ENCODE measurements at regions not wholly inside any gene's neighbourhood (a gene's known extent, or its start where the extent isn't known, plus 50 kb on each side); places are given as distances from the start of the nearest gene placed in this dataset.
"Not testable (repeated sequence)": the region's sequence is repeated elsewhere in the genome, so short reads cannot be mapped to it uniquely, and the experiment has no call there.

DNA sequence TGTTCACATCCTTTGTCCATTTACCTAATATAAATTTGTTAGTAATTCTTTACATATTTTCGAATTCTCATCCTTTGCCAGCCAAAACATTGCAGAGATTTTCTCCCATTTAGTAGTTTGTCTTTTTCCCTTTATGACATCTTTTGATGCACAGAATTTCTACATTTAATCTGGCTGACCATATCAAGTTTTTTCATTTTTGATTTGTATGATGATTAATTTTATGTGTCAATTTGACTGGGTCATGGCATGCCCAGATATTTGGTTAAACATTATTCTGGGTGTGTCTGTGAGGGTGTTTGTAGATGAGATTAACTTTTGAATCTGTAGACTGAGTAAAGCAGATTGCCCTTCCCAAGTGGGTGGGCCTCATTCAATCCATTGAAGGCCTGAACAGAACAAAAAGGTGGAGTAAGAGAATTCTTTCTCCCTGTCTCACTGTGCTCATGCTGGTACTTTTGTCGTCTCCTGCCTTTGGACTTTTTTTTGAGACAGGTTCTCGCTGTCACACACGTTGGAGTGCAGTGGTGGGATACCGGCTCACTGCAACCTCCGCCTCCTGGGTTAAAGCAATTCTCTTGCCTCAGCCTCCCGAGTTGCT, 72.1 kb upstream of the EPB41L1 start:
- no peak for DNase-seq

DNA sequence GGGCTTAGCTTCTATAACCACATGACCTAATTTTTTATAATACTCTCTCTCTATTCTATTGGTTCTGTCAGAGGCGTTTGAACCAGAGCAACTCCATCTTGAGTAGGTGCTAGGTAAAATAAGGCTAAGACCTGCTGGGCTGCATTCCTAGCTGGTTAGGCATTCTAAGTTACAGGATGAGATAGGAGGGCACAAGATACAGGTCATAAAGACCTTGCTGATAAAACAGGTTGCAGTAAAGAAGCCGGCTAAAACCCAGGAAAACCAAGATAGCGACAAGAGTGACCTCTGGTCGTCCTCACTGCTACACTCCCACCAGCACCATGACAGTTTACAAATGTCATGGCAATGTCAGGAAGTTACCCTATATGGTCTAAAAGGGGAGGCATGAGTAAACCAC, 71.3 kb upstream of the EPB41L1 start:
- not testable (repeated sequence) for DNase-seq

DNA sequence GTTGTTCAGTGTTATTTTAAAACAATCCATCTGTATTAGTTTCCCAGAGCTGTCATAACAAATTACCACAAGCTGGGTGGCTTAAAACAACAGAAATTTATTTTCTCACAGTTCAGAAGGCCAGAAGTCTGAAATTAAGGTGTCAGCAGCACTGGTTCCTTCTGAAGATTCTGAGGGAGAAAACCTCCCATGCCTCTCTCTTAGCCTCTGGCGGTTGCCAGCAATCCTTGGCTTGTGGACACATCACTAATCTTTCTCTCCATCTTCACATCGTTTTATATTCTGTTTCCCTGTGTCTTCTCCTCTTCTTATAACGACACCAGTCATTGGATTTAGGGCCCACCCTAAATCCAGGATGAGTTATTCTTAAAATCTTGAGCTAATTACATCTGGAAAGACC, 70.2 kb upstream of the EPB41L1 start:
- no peak for DNase-seq

DNA sequence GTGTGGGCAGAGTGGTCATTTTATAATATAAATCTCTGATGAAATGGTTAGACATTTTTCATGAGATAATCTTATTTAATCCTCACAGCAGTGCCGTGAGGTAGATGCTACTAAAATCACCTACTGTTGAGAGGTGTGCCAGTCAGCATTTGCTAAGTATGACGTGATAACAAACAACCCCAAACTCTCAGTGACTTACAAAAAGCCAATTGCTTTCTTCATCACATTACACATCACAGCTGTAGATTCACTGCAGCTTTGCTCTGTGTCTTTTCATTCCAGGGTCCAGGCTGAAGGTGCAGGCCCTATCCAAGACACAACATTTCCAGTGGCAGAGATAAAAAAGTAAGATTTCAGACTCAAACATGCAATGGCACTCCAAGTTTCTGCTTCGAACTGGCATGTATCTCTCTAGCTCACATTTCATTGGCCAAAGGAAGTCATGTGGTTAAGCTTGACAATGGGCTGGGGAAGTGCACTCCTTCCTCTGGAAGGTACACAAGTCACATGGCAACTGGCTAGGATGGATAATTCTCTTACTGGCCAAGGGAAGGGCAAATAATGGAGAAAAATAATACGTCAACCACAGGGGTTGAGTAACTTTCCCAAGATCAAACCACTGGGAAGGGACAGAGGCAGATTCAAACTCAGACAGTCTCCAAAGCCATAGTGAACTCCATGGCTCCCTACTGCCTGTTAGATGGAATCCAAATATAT, 69.5 kb upstream of the EPB41L1 start:
- peak; percentile 55 to 64 (median 56) for DNase-seq

DNA sequence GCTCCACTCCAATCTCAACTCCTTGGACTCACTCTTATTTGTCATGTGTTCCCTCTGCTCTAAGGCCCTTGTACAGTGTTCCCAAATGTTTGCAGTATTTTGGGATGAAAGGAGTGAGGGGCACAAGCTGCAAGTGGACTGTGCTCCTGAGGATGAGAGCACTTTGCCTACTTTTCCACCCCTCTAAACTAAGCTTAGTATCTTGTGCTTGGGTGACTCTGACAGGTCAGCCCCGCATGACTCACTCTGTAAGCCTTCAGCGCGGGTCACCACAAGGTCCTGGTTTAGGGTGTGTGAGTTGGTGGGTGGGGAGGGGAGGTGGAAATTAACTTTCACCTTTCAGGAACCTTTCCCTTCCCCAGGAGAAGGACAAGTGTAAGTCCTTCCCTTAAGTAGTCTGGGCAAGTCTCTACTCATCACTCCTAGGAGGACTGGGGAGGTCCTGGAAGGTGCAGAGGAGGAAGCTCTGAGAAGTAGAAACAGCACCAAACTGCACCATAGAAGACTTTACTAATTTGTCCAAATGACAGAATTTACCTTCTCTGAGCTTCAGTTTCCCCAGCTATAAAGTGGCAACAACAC, 68.8 kb upstream of the EPB41L1 start:
- peak; percentile 85 to 87 (median 86) for DNase-seq

DNA sequence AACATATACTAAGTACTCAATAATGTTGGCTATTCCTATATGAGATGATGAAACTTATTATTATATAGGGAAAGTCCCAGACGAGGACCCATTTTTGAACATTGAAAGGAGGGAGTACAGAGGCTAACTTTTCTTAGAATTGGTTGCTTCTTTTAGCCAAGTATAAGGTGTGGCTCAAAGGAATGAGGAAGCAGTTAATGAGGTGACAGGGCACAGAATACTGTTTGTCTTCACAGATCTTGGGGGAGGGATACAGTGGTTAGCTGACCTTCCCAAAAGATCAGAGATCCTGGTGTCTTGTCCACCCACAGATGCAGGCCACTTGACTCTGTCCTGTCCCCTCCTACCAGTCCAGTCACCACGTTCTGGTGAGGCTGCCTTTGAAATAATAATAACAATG, 67.8 kb upstream of the EPB41L1 start:
- DNase-seq = peak; percentile 48 to 58 (median 55)

DNA sequence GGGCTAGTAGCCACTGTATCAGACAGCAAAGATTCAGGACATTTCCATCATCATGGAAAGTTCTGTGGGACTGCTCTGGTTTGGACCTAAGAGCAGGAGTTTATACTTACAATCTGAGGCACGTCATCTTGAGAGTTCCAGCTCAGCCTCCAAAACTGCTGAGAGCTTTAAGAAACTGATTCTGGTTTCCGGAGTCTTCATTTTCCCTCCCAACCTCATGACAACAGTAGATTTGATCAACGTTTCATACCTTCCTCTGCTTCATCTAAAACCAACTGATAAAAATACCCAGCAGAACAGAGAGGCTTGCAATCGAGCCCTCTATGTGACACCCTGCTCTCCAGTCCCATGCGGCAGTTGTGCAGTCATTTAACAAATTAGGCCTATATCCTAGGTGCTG, 64.3 kb upstream of the EPB41L1 start:
- DNase-seq = no peak

DNA sequence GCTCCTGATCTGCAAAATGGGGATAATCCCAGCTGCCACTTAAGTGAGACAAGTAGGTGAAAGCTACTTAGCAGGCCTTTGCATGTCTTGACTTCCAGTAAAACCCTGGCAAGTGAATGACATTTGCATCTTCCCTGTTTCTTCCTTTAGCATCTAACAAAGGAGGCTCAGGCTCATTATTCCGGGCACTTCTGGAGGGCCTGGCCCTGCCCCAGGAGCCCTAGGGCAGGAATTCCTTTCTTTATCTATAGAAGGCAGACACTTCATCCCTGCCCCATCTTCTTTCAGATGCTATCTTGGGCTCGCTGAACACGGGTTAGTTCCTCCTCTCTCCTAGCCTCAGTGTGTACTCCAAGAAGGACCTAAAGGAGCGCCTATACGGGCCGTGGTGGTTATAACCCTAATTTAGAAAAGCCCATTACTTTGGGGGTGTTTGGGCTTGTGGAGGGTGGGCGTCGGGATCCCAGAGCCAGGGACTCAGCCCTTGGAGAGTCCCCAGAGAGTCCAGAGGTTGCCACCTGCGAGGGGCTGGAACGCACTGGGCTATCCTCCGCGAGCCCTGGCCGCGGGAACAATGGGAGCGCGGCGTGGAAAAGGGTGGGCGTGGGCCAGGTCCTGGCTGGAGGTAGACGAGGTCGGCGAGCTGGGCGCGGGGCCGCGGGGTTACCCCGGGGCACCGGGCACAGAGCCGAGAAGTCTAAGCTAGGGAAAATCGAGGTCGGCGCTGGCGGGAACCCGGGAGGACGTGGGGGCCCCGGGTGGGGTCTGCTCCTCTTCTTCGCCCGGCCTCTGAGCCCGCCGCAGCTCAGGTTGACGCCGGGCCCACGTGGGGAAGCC, 62.8 kb upstream of the EPB41L1 start:
- peak in 1 of 3 donors; percentile 16 for DNase-seq

DNA sequence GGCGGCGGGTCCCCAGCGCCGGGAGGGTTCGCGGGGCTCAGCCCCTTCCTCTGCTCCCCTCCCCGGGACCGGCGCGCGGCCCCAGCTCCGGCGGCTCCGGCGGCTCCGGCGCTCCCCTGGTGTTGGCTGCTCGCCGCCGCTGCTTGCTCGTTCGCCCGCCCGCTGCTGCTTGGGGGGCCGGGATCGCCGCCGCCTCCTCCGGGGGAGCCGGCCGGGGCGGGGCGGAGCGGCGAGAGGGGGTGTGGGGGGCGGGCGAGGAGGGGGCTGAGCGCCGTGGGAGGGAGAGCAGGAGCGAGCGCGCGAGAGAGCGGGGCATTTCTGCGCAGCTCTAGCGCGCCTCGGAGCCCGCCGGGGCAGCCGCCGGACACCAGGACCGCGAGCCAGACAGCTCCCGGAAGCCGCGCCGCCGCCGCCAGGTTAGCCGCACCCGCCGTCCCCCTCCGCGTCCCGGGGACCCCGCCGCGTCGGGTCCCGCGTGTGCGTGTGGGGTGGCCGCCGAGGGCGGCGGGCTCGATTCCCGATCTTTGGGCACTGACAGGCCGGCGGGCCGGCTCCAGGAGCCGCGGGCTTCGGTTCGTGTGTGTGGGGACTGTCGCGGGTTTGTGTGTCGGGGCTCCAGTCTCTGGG, 62.0 kb upstream of the EPB41L1 start:
- peak in 1 of 3 donors; percentile 71 for DNase-seq

DNA sequence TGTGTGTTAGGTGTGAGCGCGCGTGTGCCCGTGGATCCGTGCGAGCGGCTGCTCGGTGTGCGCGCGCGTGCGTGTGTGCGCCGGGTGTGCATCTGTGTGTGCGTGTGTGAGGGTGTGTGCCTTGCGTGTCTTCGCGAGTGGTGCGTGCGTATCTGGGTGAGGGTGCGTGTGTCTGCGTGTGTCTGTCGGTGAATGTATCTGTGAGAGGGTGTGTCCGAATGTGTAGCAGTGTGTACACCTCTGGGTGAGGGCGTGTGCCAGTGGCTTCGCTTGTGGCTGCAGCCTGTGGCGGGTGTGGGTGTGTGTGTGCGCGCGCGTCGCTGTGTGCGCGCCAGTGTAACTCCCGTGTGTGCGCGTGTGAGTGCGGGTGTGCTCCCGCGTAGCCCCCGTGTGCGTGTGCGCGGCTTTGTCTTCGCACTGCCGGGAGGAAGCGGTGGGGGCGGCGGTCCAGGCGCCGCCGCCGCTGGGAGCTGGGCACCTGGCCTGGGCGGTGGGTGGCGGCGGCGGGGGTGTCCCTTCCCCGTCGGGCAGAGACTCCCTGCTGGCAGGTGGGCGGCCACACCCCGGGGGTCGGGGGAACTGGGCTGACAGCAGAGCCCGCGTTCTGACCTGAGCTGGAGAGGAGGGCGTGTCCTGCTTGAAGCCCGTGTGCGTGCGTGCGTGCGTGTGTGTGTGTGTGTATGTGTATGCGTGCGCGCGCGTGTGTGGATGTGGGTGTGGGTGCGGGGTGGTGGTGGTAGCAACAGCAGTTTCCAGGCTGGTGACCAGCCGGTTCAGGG, 61.3 kb upstream of the EPB41L1 start:
- peak in 2 of 3 donors; percentile 31 to 45 for DNase-seq

DNA sequence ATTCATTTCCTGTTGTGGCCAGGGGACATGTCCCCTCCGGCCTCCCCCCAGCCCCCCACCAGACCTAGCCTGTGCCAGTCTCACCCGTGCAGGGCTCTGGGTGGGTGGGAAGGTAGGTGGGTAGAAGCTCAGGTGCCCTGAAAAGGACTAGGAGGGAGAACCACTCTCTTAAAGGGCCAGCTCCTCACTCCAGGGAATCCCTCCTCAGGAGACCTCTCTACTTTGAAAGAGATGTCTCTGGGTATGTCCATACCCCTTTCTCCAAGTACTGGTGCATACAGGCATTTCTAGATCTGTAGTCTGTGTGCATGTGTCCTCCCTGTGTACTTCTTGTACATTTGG, 60.8 kb upstream of the EPB41L1 start:
- no peak for DNase-seq

DNA sequence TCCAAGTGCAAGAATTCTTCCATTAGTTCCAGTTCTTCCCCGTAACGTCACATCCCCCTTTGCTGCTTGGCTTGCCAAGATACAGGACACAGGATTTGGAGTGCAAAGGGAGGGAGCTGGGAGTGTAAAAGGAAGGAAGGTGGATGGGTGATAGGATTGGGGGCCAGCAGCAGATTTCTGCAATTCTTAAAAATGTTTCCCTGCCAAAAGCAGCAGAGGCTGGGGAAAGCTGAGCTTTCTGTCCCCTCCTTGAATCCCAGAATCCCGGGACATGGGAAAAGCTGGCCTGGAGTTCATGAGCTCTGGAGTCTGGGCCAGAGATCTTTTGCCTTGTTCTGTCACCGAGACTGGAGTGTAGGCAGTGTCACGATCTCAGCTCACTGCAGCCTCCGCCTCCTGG, 60.0 kb upstream of the EPB41L1 start:
- no peak for DNase-seq

DNA sequence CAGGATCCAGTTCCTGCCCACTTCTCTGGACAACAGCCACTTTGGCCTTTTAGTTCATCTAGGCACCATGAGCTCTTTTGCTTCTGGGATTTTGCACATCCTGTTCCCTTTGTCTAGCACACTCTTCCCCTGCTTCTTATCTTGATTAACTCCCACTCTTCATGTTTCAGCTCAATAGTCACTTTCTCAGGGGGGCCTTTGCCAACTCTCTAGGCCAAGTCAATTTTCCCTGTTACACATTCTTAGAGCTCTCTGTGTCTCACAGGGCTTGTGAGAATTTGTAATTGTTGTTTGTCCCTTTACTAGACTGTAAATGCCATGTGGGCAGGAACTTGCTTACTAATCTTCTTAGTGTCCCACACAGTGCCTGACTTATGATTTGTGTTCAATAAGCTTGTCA, 58.1 kb upstream of the EPB41L1 start:
- peak in 1 of 3 donors; percentile 50 for DNase-seq

DNA sequence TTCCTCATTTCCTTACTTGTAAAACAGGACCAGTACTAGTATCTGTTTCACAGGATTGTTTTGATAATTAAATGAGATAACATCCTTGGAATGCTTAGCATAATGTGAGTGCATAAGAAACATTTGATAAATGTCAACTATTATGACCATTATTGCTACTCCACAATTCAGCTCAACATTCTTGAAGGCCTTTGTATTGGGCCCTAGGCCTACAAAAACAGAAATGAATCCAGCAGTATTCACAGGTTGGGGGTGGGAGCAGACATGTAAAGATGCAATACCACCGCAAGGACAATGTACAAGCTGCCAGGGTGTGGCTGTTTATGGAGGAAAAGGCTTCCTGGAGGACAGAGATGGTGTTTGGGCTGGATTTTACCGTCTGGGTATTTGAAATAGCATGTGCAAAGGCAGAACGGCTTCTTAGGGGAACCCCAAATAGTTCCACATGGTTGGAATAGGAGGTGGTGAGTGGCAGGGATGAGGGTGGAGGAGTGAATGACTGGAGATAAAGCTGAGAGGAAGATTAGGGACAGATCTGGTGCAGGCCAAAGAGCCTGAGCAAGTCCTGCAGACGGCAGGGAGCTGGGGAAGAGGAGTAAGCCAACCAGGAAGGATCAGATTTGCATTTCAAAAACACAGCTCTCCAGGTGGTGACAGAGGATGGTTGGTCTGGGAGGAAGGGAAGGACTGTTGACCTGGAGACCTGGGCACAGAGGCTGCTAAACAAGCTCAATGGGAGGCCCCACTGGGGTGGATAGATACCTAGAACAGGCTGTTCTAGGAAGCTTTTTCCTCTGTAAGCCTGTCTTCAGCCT, 57.0 kb upstream of the EPB41L1 start:
- peak in 1 of 3 donors; percentile 27 for DNase-seq

DNA sequence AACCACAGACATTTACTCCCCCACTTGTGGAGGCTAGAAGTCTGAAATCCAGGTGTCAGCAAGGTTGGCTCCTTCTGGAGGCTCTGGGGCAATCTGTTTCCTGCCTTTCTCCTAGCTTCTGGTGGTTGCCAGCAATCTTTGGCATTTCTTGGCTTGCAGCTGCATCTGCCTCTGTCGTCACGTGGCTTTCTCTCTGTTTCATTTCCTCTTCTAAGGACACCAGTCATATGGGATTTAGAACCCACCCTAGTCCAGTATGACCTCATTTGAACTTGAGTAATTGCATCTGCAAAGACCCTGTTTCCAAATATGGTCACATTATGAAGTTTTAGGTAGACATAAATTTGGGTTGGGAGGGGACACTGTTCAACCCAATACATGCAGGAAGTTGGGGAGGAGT, 56.2 kb upstream of the EPB41L1 start:
- peak; percentile 83 to 88 (median 88) for DNase-seq

DNA sequence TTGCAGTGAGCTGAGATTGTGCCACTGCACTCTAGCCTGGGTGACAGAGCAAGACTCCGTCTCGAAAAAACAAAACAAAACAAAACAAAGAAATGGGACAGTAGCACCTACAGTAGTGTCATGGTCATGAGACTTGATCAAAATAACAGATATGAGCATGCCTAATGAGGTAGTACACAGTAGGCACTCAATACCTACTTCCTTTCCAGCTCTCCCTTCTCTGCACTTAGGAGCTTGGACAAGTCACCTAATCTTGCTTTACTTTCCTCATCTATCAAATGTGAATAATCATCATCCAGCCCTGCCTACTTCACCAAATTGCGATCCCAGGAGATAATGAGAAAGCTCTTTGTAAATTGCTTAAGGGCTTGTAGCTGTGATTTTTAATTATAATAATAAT, 55.4 kb upstream of the EPB41L1 start:
- DNase-seq = no peak

DNA sequence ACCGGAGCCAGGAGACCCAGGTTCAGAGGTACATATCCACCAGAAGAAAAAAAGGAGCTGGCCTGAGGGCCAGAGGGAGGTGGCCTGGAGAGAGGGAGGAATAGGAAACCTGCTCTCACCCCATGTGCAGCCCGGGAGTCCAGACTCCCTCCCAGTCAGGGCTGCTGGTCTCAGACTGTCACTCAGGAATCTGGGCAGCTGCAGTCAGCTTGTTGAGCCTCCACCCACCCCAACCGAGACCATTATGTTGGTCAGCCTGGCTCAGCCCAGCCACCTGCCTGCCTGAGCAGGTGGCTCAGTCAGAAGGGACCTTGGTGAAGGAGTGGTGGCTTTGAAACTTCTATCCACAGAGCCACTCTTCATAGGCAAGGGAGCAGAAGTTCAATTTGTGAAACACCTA, 53.3 kb upstream of the EPB41L1 start:
- no peak for DNase-seq

DNA sequence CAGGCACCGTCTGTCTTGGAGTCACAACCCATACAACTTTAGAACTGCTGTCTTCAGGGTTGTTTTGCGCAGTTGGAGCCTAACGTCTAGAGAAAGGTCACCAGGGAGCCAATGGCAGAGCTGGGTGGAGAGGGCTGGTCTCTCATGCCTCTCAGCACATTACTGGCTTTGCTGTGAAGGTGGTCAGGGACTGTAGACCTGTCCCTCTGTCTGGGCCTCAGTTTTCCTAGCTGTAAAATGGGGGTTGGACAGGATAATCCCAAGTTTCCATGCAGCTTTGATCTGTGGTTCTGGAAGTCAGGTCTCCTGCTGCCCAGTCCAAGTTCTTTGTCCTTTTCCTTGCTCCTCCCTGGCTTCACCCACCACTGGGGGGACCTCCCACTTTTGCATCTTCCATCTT, 52.2 kb upstream of the EPB41L1 start:
- no peak for DNase-seq

DNA sequence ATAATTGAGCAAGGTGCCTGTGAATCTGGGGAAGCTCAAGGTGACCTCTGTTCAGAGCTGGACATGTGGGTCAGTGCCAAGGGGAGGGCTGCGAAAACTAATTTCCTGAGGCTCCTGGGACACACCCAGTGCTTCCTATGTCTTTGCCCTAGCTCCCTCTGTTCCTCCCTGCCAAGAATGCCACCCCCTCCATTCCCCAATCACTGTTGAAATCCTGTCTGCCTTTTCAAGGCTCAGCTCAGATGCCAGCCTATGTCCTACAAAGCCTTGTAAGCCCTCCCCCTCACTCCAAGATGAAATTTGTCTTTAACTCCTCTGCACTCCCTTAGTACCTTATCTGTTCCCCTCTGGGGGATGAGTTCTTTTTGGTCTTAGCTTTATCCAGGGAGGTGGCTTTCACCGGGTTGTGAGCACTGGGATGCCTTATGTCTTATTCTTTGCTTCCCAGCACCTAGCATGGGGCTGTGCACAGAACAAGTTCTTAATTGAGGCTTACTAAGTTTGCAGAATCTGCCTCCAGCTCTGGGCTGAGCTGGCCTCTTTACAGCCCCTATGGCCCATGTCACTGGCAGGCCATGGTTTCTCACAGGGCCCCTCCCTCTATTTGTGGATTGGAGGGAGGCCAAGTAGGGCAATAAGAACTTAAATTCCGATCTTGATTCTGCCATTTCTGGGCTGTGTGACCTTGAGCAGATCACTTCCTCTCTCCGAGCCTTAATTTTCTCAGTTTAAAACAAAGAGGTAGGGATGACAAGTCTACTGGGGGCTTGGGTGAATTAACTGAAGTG, 51.5 kb upstream of the EPB41L1 start:
- no peak for DNase-seq

DNA sequence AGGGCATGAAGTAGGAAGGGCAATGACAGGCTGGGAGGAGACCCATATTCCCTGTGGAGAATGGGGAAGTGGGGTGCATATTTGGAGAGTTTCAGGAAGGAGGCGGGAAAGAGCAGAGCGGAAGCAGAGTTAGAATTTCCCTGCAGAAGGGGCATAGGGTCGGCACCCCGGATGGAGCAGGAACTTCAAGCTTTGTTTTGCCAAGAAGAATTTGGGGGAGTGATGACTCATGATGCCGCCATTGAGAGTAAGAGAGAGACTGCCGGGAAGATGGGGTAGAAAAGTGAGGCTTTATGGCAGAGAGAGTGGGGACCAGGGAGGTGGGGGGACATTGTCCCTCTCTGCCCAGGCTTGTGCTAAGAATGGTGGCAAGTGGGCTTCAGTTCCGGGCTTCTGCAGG, 50.3 kb upstream of the EPB41L1 start:
- peak in 2 of 3 donors; percentile 19 to 54 for DNase-seq
